Superior temporal gyrus (tissue), 1 donor: ENCODE measurements at regions not wholly inside any gene's neighbourhood (a gene's known extent, or its start where the extent isn't known, plus 50 kb on each side); places are given as distances from the start of the nearest gene placed in this dataset.
"Not testable (repeated sequence)": the region's sequence is repeated elsewhere in the genome, so short reads cannot be mapped to it uniquely, and the experiment has no call there.

ENCODE experiments used
- DNase-seq: peaks from one replicate; pipeline ENCODE4 v3.0.0-alpha.2; 2016; ENCODE audit errors: extremely low spot score

GRCh38 chr1:217921126-217921904, 290.2 kb downstream of the SPATA17 start:
- no peak for DNase-seq

GRCh38 chr1:217924924-217925323, 293.8 kb downstream of the SPATA17 start:
- no peak for DNase-seq

DNA sequence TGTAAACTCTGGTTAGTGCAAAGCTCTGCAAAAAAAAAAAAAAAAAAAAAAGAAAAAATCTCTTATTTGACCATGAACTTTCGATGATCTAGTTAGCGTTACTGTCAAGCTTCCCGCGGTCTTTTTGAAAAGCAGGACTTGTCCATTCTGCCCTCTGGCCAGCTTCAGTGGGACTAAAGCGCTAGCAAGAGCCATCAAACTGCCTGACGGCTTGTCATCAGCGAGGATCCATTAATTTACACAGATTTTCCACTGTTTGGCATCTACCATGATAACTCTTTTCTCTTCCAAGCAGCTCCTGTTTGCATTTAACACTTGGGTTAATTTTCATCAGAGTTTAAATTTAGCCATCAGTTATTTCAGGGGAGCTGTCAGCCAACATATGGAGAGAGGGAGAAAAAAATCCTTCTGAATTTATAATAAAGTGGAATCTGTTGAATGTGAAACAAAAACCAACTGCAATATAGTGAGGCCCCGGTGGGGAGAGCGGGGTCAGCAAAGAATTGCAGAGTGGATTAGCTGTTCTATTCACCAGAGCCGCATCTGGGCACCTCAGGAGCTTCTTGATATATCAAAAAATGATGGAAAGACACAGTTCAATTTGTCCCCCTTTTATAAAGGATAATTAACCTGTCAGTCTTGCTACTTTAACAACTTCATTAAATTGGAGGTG, 298.2 kb downstream of the SPATA17 start:
- DNase-seq, result no peak

GRCh38 chr1:217943361-217943760, 312.2 kb downstream of the SPATA17 start:
- DNase-seq, result no peak

DNA sequence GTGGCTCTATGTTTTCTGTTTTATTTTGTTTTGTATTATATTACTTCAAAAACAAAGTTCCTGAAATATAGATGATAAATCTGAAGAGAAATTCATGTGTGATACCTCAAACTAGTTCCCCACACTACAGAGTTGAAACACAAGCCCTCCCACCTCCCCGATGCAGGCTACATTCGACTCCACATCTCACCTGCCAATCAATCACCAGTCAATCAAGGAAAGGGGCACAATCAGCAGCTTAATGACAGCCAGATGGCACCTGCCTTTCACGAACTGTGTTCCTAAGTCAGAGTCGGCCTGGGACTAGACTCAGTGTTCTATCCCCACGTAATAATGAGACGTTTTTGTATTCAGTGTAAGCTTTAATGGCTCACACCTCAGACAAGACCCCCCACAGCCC, 313.4 kb downstream of the SPATA17 start:
- DNase-seq, result no peak

DNA sequence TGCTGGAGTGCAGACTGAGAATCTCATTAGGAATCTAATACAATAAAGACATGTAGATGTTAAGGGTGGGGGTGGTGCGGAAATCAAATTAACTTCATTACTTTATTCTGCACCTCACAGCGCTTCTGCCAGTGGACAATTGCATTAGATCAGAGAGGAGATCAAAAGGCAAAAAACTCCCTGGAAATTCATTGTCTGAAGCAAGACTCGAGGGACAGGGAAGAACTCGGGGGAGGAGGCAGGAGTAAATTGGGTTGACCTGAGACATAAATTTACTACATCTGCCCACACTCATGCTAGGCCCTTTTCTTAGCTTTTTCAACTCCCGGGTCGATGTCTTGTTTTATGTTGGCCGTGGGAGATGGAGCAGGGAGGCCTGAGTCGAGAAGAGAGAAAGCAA, 315.4 kb downstream of the SPATA17 start:
- no peak for DNase-seq

DNA sequence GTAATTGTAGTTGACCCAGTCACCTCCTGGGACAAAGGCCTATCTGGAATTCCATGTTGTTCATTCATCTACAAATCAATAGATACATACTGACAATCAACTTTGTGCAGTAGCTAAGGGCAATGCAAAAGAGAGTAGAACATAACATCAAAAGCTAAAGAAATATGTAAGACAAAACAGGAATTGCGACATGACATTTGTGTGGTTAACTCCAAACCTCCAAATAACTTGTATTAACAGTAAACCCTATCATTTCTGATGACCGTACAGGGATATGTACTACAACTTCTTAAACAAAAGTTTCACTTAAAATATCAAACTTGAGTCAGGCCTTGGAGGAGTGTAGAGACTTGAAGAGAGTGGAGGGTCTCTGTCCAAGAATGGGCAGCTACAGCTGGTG, 317.6 kb downstream of the SPATA17 start:
- no peak for DNase-seq

GRCh38 chr1:217953330-217953729, 322.2 kb downstream of the SPATA17 start:
- no peak for DNase-seq

DNA sequence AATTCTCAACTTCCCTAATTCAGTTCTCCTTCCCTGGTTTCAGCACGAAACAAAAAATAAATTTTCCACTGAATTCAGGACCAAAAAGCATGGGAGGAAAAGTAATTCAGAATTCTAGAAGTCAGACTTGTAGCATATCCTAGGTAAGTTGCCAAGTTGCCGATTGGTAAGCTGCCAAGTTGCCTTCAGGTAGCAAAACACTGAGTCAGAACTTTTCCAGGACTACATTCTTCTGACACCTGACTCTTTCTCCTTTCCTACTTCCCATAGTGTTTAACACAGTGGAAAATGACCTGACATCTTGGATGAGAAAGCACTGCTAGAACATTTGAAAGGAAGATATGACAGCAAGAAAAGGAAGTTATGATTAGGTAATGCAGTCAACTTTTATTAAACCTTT, 322.8 kb downstream of the SPATA17 start:
- no peak for DNase-seq

GRCh38 chr1:217955723-217956122, 324.6 kb downstream of the SPATA17 start:
- no peak for DNase-seq

DNA sequence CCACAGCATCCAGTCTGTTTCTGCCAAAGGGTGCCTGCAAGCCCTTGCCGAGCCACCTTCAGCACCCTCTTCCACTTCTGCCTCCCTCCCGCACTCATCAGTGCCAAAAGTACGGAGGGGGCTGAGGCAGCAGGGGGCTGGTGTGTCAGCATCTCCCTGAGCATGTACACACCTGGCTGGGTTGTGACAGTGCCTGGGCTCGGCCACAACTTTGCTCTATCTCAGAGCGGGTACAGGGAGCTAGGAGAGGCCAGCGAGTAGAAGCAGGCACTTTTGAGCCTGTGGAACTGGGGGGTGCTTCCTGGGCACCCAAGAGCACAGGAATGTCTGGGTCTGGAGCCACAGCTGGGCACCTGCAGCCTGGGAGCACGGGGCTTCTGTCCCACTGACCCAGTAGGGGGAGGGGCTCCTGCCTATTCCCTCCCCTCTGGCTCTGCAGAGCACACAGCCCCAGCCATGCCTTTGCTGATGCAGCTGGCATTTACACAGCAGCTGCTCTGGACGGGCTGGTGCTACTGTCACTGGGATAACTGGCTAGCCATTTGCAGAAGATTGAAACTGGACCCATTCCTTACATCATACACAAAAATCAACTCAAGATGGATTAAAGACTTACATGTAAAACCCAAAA, 319.8 kb upstream of the RRP15 start:
- DNase-seq, result no peak

DNA sequence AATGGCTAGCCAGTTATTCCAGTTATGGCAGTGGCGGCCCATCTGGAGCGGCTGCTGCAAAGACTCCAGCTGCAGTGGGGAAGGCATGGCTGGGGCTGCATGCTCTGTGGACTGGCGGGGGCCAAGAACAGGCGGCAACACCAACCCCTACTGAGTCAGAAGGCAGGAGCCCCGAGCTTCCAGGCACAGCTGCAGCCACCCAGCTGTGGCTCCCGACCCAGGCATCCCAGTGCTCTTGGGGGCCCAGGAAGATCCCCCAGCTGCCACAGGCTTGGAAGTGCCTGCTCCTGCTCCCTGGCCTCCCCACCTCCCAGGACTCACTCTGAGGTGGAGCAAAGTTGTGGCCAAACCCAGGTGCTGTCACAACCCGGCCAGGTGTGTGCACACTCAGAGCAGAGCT, 317.0 kb upstream of the RRP15 start:
- DNase-seq, result no peak

DNA sequence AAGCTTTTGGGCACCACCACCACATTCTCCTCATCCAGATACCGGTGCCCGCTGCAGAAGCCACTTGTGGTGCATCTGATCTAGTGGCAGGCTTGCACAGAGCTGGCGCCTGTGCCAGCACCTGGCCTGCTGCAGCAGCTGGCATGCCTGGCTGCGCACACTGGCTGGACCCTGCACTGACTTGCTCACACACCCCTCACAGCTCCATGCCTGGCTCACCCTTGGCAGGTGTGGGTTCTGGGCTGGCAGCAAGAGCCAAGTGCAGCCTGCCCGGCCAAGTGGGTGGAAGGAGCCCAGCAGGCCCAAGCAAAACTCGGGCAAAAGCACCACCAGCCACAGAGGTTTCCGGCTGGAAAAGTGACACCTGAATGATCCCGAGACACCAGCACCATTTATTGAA, 315.7 kb upstream of the RRP15 start:
- DNase-seq, result no peak

GRCh38 chr1:217977943-217978342, 307.1 kb upstream of the RRP15 start:
- DNase-seq, result no peak

- DNase-seq, result no peak
Observed at GRCh38 chr1:217981430-217981829, 303.7 kb upstream of the RRP15 start.

- no peak for DNase-seq
Observed at GRCh38 chr1:217982331-217983050, 302.6 kb upstream of the RRP15 start.

DNA sequence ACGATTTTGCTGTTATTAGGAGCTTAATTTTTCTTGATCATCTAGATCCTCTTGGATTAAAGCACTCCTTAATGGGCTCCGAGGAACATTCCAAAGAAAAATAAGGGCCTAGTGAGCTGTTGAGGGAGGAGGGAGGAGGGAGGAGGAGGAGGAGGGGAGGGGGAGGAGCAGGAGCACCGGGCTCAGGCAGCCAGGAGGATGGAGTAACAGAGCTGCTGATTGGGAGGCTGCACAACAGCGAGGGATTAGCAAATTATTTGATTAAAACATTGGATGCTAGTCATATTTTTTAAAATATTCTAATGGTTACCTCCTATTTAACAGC, 302.1 kb upstream of the RRP15 start:
- DNase-seq, result no peak

DNA sequence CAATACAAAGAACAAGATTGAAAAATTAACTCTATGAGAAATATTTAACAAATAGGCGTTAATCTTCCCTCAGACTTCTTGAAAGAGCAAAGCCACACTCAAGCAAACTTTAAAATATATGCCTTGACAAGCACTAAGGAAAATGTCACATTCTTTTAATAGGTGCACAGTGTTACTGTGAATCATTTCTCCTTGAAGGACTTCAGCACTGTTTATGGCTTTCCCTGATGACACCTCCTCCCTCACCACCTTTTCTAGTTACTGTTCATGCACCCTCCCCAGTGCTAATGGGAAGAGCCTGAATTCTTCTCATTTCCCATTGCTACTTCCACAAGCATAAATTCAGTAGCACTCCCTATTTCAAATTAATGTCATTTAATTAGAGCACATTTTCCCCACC, 299.5 kb upstream of the RRP15 start:
- DNase-seq, result no peak

DNA sequence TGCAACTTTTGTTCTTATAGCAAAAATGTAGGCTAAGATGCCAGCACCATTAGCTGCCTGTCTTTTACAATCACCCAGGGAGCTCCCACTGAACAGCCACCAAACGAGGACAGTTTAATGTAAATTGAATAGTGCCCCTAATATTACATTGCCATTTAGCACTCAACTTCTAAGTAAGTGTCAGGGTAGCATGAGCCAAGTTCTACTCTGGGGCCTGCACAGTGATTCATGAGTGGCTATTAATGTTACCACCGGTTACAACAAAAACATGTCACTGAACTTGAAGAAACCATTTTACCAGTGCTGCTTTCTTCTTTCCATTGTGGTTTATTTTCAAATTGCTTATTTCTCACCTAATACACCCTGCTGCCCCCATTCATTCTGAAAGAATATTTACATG, 295.6 kb upstream of the RRP15 start:
- no peak for DNase-seq

DNA sequence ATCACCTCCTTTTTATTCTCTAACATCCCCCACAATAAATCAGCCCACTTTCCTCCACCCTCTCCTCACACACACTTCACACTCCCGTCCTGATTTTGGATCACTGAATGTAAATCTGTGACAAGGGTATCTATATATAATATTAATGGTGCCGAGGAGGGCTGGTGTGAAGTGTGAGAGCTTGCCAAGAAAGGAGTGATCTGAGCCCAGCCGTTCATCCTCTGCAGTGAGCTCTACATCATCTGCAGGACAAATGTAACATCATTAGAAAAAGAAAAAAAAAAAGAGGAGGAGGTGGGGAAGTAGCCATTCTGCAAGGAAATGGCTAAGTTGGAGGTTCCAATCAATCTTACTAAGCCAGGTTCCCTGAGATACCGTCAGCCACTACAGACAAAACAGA, 291.7 kb upstream of the RRP15 start:
- no peak for DNase-seq

- DNase-seq, result not testable (repeated sequence)
Observed at GRCh38 chr1:218008296-218008695, 276.8 kb upstream of the RRP15 start.

GRCh38 chr1:218015106-218015505, 270.0 kb upstream of the RRP15 start:
- DNase-seq, result not testable (repeated sequence)
